ENCODE measurements at regions not wholly inside any gene's neighbourhood (a gene's known extent, or its start where the extent isn't known, plus 50 kb on each side); places are given as distances from the start of the nearest gene placed in this dataset.

- Histone ChIP-seq H2AFZ (ENCODE audit: insufficient read depth, low read length, poor library complexity) (no peak overlapping the region), H3K4me2 (ENCODE audit: low read length) (no peak overlapping the region), H3K4ac (ENCODE audit: low read depth, low read length) (no peak overlapping the region), H4K12ac (ENCODE audit: low read depth, low read length) (no peak overlapping the region), H3K14ac (ENCODE audit: low read length) (no peak overlapping the region), H3K18ac (ENCODE audit: low read length) (no peak overlapping the region), H2AK5ac (ENCODE audit: low read length) (no peak overlapping the region), H3K27me3 (ENCODE audit: insufficient read depth, low read length) (no peaks in the 10 kb centered on the region), H3K4me1 (ENCODE audit: control insufficient read depth in 1 of 2, insufficient read depth in 2 of 2, low read length in 2 of 2) (no peaks in the 10 kb centered on the region), H3K4me3 (ENCODE audit: low read depth, low read length) (no peak overlapping the region), H3K23ac (ENCODE audit: low read length) (no peak overlapping the region), H3K9ac (ENCODE audit: low read length) (no peak overlapping the region), H3K79me1 (ENCODE audit: low read length) (no peaks in the 10 kb centered on the region), H3K36me3 (ENCODE audit: control insufficient read depth in 1 of 2, insufficient read depth in 2 of 2, low read length in 2 of 2) (no peaks in the 10 kb centered on the region), H4K91ac (ENCODE audit: low read depth, low read length) (no peak overlapping the region), H3K9me3 (ENCODE audit: insufficient read depth, low read depth, low read length) (no peaks in the 10 kb centered on the region), H2BK120ac (ENCODE audit: insufficient read depth, low read length, poor library complexity) (no peak overlapping the region), H2BK5ac (ENCODE audit: low read depth, low read length, poor library complexity) (no peak overlapping the region), H2BK12ac (ENCODE audit: low read length) (no peak overlapping the region), H3K79me2 (ENCODE audit: control insufficient read depth, insufficient read depth, low read length, poor library complexity) (no peaks in the 10 kb centered on the region), H4K8ac (ENCODE audit: low read depth, low read length) (no peak overlapping the region), H3K27ac (ENCODE audit: low read depth, low read length) (no peak overlapping the region)
- no CpG with 5 or more reads among the region's 3 CpGs for WGBS (ENCODE audit: extremely low coverage, insufficient coverage, insufficient read length)
- no peak for DNase-seq
Measured at GRCh38 chr6:151721146-151721545, 86.3 kb upstream of the ESR1 start.

- Histone ChIP-seq H2BK120ac (ENCODE audit: insufficient read depth, low read length, poor library complexity) (no peak overlapping the region), H3K9ac (ENCODE audit: low read length) (peak overlapping the region; percentile 8), H3K79me2 (ENCODE audit: control insufficient read depth, insufficient read depth, low read length, poor library complexity) (no peaks in the 10 kb centered on the region), H3K14ac (ENCODE audit: low read length) (no peak overlapping the region), H3K9me3 (ENCODE audit: insufficient read depth, low read depth, low read length) (no peaks in the 10 kb centered on the region), H3K79me1 (ENCODE audit: low read length) (no peaks in the 10 kb centered on the region), H3K4me1 (ENCODE audit: control insufficient read depth in 1 of 2, insufficient read depth in 2 of 2, low read length in 2 of 2) (no peaks in the 10 kb centered on the region), H3K4me2 (ENCODE audit: low read length) (no peak overlapping the region), H3K36me3 (ENCODE audit: control insufficient read depth in 1 of 2, insufficient read depth in 2 of 2, low read length in 2 of 2) (no peaks in the 10 kb centered on the region), H3K4ac (ENCODE audit: low read depth, low read length) (no peak overlapping the region), H4K8ac (ENCODE audit: low read depth, low read length) (no peak overlapping the region), H2AK5ac (ENCODE audit: low read length) (no peak overlapping the region), H2BK12ac (ENCODE audit: low read length) (no peak overlapping the region), H4K91ac (ENCODE audit: low read depth, low read length) (no peak overlapping the region), H3K18ac (ENCODE audit: low read length) (no peak overlapping the region), H3K27me3 (ENCODE audit: insufficient read depth, low read length) (no peaks in the 10 kb centered on the region), H3K27ac (ENCODE audit: low read depth, low read length) (no peak overlapping the region), H3K23ac (ENCODE audit: low read length) (no peak overlapping the region), H3K4me3 (ENCODE audit: low read depth, low read length) (no peak overlapping the region), H2AFZ (ENCODE audit: insufficient read depth, low read length, poor library complexity) (no peak overlapping the region), H2BK5ac (ENCODE audit: low read depth, low read length, poor library complexity) (no peak overlapping the region), H4K12ac (ENCODE audit: low read depth, low read length) (no peak overlapping the region)
- DNase-seq = no peak
- no CpG with 5 or more reads among the region's 1 CpG for WGBS (ENCODE audit: extremely low coverage, insufficient coverage, insufficient read length)
Measured at GRCh38 chr6:151721671-151722070, 85.8 kb upstream of the ESR1 start.

GRCh38 chr6:151722342-151722741 is 85.1 kb upstream of the ESR1 start:
- H3K36me3 ChIP-seq (ENCODE audit: control insufficient read depth in 1 of 2, insufficient read depth in 2 of 2, low read length in 2 of 2) = no peaks in the 10 kb centered on the region
- no peak overlapping the region for H4K8ac ChIP-seq (ENCODE audit: low read depth, low read length)
- no peak overlapping the region for H3K4me2 ChIP-seq (ENCODE audit: low read length)
- H3K9me3 ChIP-seq (ENCODE audit: insufficient read depth, low read depth, low read length) = no peaks in the 10 kb centered on the region
- no peak overlapping the region for H3K27ac ChIP-seq (ENCODE audit: low read depth, low read length)
- H4K12ac ChIP-seq (ENCODE audit: low read depth, low read length) = no peak overlapping the region
- H2BK12ac ChIP-seq (ENCODE audit: low read length) = no peak overlapping the region
- no peak overlapping the region for H3K23ac ChIP-seq (ENCODE audit: low read length)
- no peak overlapping the region for H4K91ac ChIP-seq (ENCODE audit: low read depth, low read length)
- H3K4me3 ChIP-seq (ENCODE audit: low read depth, low read length) = no peak overlapping the region
- no peaks in the 10 kb centered on the region for H3K4me1 ChIP-seq (ENCODE audit: control insufficient read depth in 1 of 2, insufficient read depth in 2 of 2, low read length in 2 of 2)
- WGBS (ENCODE audit: extremely low coverage, insufficient coverage, insufficient read length) = no CpG with 5 or more reads among the region's 4 CpGs
- no peaks in the 10 kb centered on the region for H3K27me3 ChIP-seq (ENCODE audit: insufficient read depth, low read length)
- H3K14ac ChIP-seq (ENCODE audit: low read length) = no peak overlapping the region
- no peak overlapping the region for H3K9ac ChIP-seq (ENCODE audit: low read length)
- H3K4ac ChIP-seq (ENCODE audit: low read depth, low read length) = no peak overlapping the region
- H3K79me1 ChIP-seq (ENCODE audit: low read length) = no peaks in the 10 kb centered on the region
- no peaks in the 10 kb centered on the region for H3K79me2 ChIP-seq (ENCODE audit: control insufficient read depth, insufficient read depth, low read length, poor library complexity)
- no peak overlapping the region for H2BK120ac ChIP-seq (ENCODE audit: insufficient read depth, low read length, poor library complexity)
- no peak overlapping the region for H2BK5ac ChIP-seq (ENCODE audit: low read depth, low read length, poor library complexity)
- no peak for DNase-seq
- H2AFZ ChIP-seq (ENCODE audit: insufficient read depth, low read length, poor library complexity) = no peak overlapping the region
- H2AK5ac ChIP-seq (ENCODE audit: low read length) = no peak overlapping the region
- H3K18ac ChIP-seq (ENCODE audit: low read length) = no peak overlapping the region

GRCh38 chr6:151723152-151723551 is 84.3 kb upstream of the ESR1 start:
- no peak overlapping the region for H3K4me2 ChIP-seq (ENCODE audit: low read length)
- H3K36me3 ChIP-seq (ENCODE audit: control insufficient read depth in 1 of 2, insufficient read depth in 2 of 2, low read length in 2 of 2) = no peaks in the 10 kb centered on the region
- H3K4ac ChIP-seq (ENCODE audit: low read depth, low read length) = no peak overlapping the region
- H3K18ac ChIP-seq (ENCODE audit: low read length) = no peak overlapping the region
- H3K9ac ChIP-seq (ENCODE audit: low read length) = no peak overlapping the region
- H3K4me3 ChIP-seq (ENCODE audit: low read depth, low read length) = no peak overlapping the region
- no peak overlapping the region for H4K8ac ChIP-seq (ENCODE audit: low read depth, low read length)
- no peaks in the 10 kb centered on the region for H3K4me1 ChIP-seq (ENCODE audit: control insufficient read depth in 1 of 2, insufficient read depth in 2 of 2, low read length in 2 of 2)
- H3K79me2 ChIP-seq (ENCODE audit: control insufficient read depth, insufficient read depth, low read length, poor library complexity) = no peaks in the 10 kb centered on the region
- no peak overlapping the region for H2BK5ac ChIP-seq (ENCODE audit: low read depth, low read length, poor library complexity)
- no peak overlapping the region for H4K12ac ChIP-seq (ENCODE audit: low read depth, low read length)
- no peak overlapping the region for H2AFZ ChIP-seq (ENCODE audit: insufficient read depth, low read length, poor library complexity)
- no CpG with 5 or more reads among the region's 1 CpG for WGBS (ENCODE audit: extremely low coverage, insufficient coverage, insufficient read length)
- H3K27me3 ChIP-seq (ENCODE audit: insufficient read depth, low read length) = no peaks in the 10 kb centered on the region
- H3K14ac ChIP-seq (ENCODE audit: low read length) = no peak overlapping the region
- no peak overlapping the region for H2BK120ac ChIP-seq (ENCODE audit: insufficient read depth, low read length, poor library complexity)
- no peak overlapping the region for H3K23ac ChIP-seq (ENCODE audit: low read length)
- no peak overlapping the region for H2BK12ac ChIP-seq (ENCODE audit: low read length)
- H2AK5ac ChIP-seq (ENCODE audit: low read length) = no peak overlapping the region
- no peak overlapping the region for H3K27ac ChIP-seq (ENCODE audit: low read depth, low read length)
- no peaks in the 10 kb centered on the region for H3K9me3 ChIP-seq (ENCODE audit: insufficient read depth, low read depth, low read length)
- no peaks in the 10 kb centered on the region for H3K79me1 ChIP-seq (ENCODE audit: low read length)
- no peak overlapping the region for H4K91ac ChIP-seq (ENCODE audit: low read depth, low read length)
- no peak for DNase-seq
